ENCODE measurements at regions not wholly inside any gene's neighbourhood (a gene's known extent, or its start where the extent isn't known, plus 50 kb on each side); places are given as distances from the start of the nearest gene placed in this dataset.

- TF ChIP-seq ELK1 (IDR thresholded peaks at IDR 0.05; ENCODE audit: low read depth, low read length) (no peak), HDAC2 (IDR thresholded peaks at IDR 0.05) (no peak), EP300 (IDR thresholded peaks at IDR 0.05) (peak; percentile 26 to 36; a peak in 2 of 5 replicates), FOSB (CRISPR knock-in tag; IDR thresholded peaks at IDR 0.05) (no peak), KDM1A (IDR thresholded peaks at IDR 0.05; ENCODE audit: low read depth) (no peak), NFE2L2 (conservative IDR thresholded peaks at IDR 0.05; ENCODE audit: low read length) (no peak), HOXA7 (CRISPR knock-in tag; IDR thresholded peaks at IDR 0.05) (no peak), POLR2AphosphoS2 (conservative IDR thresholded peaks at IDR 0.05; ENCODE audit: low read length) (no peak), ATOH8 (CRISPR knock-in tag; IDR thresholded peaks at IDR 0.05; ENCODE audit: low read depth) (no peak), MAFK (IDR thresholded peaks at IDR 0.05; ENCODE audit: partially characterized antibody) (peak; percentile 18), KDM5A (IDR thresholded peaks at IDR 0.05) (no peak), FOSL2 (IDR thresholded peaks at IDR 0.05) (peak; percentile 55), FOSL2 (CRISPR knock-in tag; IDR thresholded peaks at IDR 0.05) (peak; percentile 33), ZNF302 (CRISPR knock-in tag; IDR thresholded peaks at IDR 0.05) (no peak), CBX2 (IDR thresholded peaks at IDR 0.05; ENCODE audit: borderline replicate concordance, low read depth) (no peak), RFX5 (IDR thresholded peaks at IDR 0.05) (no peak), ZFP36 (IDR thresholded peaks at IDR 0.05; ENCODE audit: borderline replicate concordance, partially characterized antibody) (no peak), ZSCAN20 (CRISPR knock-in tag; IDR thresholded peaks at IDR 0.05) (no peak)
- TF ChIP-seq, protein P1, sequence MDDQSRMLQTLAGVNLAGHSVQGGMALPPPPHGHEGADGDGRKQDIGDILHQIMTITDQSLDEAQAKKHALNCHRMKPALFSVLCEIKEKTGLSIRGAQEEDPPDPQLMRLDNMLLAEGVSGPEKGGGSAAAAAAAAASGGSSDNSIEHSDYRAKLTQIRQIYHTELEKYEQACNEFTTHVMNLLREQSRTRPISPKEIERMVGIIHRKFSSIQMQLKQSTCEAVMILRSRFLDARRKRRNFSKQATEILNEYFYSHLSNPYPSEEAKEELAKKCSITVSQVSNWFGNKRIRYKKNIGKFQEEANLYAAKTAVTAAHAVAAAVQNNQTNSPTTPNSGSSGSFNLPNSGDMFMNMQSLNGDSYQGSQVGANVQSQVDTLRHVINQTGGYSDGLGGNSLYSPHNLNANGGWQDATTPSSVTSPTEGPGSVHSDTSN (IDR thresholded peaks at IDR 0.05) = no peak
Observed at GRCh38 chr6:112691289-112691688, 344.2 kb downstream of the RFPL4B start (continued).

DNA sequence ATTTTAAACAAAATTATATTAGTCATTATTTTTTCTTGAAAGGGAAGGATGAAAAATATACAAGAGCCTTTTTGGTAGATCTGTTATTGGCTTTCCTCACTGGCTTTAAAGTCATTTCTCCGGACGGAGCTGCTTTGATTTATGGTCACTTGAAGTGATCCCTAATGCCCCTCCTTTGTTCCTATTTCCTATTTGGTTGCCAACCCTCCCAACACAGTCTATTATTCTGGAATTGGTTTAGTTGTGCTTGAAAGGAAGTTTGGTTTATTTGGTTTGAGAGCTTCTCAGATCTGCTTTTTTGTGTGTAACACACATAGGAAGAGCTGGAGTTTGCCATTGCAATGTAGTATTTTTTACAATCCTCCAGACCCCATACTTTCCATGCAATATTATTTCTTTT lies 347.9 kb downstream of the RFPL4B start:
- no peak for DNase-seq (ENCODE audit: low read depth in 1 of 2, low spot score in 1 of 2)
- Histone ChIP-seq H3K9me3 (no peaks in the 10 kb centered on the region), H3K27ac (no peak overlapping the region), H3K4me3 (no peak overlapping the region), H3K4me2 (no peak overlapping the region), H3K4me1 (peaks cover 22% of the 10 kb centered on the region)
- no peak for ATAC-seq
- CTCF ChIA-PET = no interaction called here
- 78% methylated on average over 2 of the region's 2 CpGs for WGBS (ENCODE audit: missing lambda C conversion rate)
- POLR2A ChIA-PET = no interaction called here
- TF ChIP-seq RAD21 (conservative IDR thresholded peaks at IDR 0.05 in 1 of 2, IDR thresholded peaks at IDR 0.05 in 1 of 2) (no peak), CBX2 (IDR thresholded peaks at IDR 0.05; ENCODE audit: borderline replicate concordance, low read depth) (no peak), HOXB13 (CRISPR knock-in tag; IDR thresholded peaks at IDR 0.05; ENCODE audit: low read depth) (no peak)
- FAIRE-seq = no peak

- Histone ChIP-seq H3K9me3 (no peaks in the 10 kb centered on the region), H3K4me1 (no peaks in the 10 kb centered on the region), H3K4me3 (no peak overlapping the region), H3K27ac (no peak overlapping the region), H3K4me2 (no peak overlapping the region)
- POLR2A ChIA-PET = no interaction called here
- WGBS (ENCODE audit: missing lambda C conversion rate) = 89% methylated on average over 4 of the region's 4 CpGs
- ATAC-seq (no peak), FAIRE-seq (no peak), DNase-seq (ENCODE audit: low read depth in 1 of 2, low spot score in 1 of 2) (no peak)
- CTCF ChIA-PET = no interaction called here
- TF ChIP-seq PHF8 (IDR thresholded peaks at IDR 0.05; ENCODE audit: borderline replicate concordance, low read depth) (no peak), SREBF2 (IDR thresholded peaks at IDR 0.05) (no peak), KDM1A (IDR thresholded peaks at IDR 0.05; ENCODE audit: low read depth) (no peak), CHD4 (IDR thresholded peaks at IDR 0.05; ENCODE audit: borderline replicate concordance) (no peak), BHLHE40 (IDR thresholded peaks at IDR 0.05; ENCODE audit: low read depth, low read length) (no peak)
- TF ChIP-seq, protein P1 (IDR thresholded peaks at IDR 0.05) = no peak
Observed at GRCh38 chr6:112697265-112697664, 350.1 kb downstream of the RFPL4B start.

All from A549 (cell line).